DND-41 (cell line): ENCODE measurements at regions not wholly inside any gene's neighbourhood (a gene's known extent, or its start where the extent isn't known, plus 50 kb on each side); places are given as distances from the start of the nearest gene placed in this dataset.

Source experiments
- EZH2 ChIP-seq: IDR thresholded peaks from 3 replicates; pipeline ENCODE4 v1.6.1; 2012; ENCODE audit warnings: borderline replicate concordance, low read depth, mild to moderate bottlenecking, moderate library complexity, low read length, inconsistent platforms; ENCODE audit not compliant: severe bottlenecking
- TF ChIP-seq, protein P1 (sequence below): IDR thresholded peaks from 2 replicates; pipeline ENCODE4 v1.5.1; 2012; ENCODE audit warnings: borderline replicate concordance, low read length, moderate library complexity, mild to moderate bottlenecking; ENCODE audit not compliant: poor library complexity, severe bottlenecking; ENCODE audit errors: extremely low read depth

DNA sequence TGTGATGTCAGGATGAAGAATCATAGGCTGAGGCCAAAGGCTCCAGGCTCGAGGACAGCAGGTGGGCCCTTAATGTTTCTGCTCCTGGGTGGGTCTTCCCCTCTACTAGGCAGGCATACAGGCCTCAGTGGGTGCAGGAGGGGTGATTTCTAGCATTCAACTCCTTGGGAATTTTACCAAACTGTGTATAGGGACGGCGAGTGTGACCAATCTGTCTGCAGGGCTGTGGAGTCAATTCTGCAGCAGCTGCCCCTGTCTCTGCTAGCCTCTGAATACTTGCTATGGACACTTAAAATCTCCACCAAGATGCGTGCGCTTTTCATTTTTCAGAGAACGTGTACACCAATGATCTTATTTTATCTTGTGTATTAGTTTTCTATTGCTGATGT is 115.5 kb downstream of the WDR11 start:
- TF ChIP-seq, protein P1, sequence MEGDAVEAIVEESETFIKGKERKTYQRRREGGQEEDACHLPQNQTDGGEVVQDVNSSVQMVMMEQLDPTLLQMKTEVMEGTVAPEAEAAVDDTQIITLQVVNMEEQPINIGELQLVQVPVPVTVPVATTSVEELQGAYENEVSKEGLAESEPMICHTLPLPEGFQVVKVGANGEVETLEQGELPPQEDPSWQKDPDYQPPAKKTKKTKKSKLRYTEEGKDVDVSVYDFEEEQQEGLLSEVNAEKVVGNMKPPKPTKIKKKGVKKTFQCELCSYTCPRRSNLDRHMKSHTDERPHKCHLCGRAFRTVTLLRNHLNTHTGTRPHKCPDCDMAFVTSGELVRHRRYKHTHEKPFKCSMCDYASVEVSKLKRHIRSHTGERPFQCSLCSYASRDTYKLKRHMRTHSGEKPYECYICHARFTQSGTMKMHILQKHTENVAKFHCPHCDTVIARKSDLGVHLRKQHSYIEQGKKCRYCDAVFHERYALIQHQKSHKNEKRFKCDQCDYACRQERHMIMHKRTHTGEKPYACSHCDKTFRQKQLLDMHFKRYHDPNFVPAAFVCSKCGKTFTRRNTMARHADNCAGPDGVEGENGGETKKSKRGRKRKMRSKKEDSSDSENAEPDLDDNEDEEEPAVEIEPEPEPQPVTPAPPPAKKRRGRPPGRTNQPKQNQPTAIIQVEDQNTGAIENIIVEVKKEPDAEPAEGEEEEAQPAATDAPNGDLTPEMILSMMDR: no peak
- TF ChIP-seq EZH2: no peak
